Hepatic stellate cell (primary cell): ENCODE measurements at regions not wholly inside any gene's neighbourhood (a gene's known extent, or its start where the extent isn't known, plus 50 kb on each side); places are given as distances from the start of the nearest gene placed in this dataset.
A peak's percentile ranks its signal among the peaks of the same experiment; 100 is the strongest.
"Not testable (repeated sequence)": the region's sequence is repeated elsewhere in the genome, so short reads cannot be mapped to it uniquely, and the experiment has no call there.

Source experiments
- DNase-seq: peaks from one replicate; pipeline ENCODE4 v3.0.0; 2011; ENCODE audit warnings: low spot score

- not testable (repeated sequence) for DNase-seq
Measured at GRCh38 chr1:206408371-206409288, 61.6 kb upstream of the IKBKE start.

DNA sequence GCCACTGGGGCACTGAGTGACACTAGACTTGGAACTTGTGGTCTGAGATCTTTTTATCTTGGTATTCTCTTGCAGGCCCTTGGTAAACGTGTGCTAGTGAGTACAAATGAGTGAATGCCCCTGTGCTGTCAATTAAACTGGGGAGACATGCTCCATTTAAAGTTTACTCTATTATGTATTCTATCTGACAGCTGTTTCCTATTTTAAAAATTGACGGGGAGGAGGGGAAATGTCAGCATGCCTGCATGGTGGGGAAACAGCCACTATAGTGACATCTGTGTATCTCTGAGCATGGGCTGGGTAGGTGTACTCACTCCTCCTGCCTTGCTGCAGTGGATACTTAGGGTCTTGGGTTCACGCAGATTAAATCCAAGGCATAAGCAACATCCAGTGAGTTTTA lies 59.0 kb upstream of the IKBKE start:
- DNase-seq = no peak

DNA sequence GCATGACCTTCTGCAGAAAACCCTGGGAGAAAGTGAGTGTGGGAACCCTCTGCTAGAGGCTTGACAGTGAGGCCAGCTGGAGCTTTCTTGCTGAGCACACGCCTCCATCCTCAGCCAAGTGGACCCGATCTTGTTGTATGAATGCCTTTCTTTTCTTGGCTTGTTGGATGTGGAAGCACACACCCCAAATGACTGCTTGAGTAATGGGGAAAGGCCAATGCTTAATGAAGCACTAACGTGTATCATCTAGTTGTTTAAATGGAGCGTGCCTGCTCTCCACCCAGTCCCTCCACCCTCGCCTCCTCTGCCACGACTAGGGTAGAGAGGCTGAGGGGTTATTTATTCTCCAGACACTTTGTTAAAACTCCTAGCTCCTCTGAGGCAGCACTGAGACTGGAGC lies 54.3 kb upstream of the IKBKE start:
- no peak for DNase-seq

DNA sequence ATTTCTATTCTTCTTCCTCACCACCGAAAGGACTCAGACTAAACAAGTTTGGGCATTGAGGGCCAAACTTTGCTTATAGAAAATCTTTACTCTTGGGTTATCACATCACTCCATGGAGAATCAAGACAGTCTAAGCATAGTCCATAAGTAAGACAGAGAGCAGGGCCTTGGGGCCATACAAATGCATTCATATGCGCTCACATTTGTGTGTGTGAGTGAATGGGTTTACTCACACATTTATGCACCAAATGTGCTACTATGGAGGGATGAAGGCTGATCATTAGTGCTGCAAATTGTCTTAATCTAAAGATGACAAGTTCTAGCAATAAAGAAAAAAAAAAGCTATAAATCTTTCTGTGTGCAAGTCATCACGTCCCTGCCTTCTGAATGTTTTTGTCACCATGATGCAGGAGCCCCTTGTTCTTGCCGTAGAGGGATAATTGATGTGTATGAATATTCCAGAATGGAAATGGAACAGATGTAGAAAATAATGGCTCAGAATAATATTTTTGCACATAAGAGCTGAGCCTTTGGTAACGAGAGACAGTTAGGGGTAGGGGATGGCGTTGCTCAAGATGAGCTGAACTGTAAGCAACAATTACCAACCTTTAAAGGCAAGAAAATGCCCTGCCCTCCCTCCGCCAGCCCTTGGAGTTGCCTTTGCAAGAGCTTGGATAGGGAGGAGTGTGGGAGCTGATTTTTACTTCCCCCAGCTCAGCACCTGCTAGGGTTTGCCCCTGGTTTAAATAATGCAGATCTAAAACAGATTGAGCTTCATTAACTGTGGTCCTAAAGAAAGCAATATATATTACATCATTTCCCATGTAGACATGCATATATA lies 52.3 kb upstream of the IKBKE start:
- DNase-seq = no peak

DNA sequence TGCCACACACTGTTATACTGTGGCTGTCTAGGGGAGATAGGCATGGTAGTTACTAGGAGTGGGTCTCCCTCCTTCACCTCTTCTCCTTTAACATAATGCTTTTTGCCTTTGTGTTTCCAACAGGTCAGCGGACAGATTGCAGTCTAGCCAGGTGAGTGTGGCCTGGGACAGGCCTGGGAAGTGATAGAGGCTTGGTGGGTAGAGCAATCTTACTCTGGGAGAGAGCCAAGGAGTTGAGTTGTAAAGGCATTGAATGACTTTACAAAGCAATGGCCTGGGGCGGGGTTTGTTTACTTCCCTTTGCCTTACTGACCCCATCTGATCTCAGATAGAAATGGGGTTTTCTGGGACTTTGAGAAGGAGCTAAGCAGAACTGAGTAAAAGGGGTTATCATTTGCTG lies 51.0 kb upstream of the IKBKE start:
- no peak for DNase-seq

DNA sequence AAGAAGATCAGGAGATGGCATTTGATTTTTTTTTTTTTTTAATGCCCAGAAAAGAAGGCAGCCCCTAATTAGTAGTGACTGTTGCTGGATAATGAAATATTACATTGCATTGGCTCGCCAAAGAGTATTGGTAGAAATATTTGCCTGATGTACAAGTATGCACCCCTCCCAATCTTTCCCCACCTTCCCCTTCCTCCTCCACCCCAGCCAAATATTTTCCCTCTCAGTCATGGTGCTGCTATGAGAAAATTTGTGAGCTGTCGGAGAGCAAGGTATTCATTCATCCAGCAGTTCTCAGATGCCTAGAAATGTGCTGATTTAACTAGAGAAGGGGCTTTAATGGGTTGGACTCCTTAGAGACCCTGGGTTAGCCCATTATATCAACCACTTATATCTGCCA lies 50.5 kb upstream of the IKBKE start:
- DNase-seq = peak; percentile 46

GRCh38 chr1:206420471-206420870 lies 49.8 kb upstream of the IKBKE start:
- DNase-seq = no peak
